Lower leg skin (tissue), 3 donors: ENCODE measurements at regions not wholly inside any gene's neighbourhood (a gene's known extent, or its start where the extent isn't known, plus 50 kb on each side); places are given as distances from the start of the nearest gene placed in this dataset.

Source experiments
- CTCF ChIP-seq, 3 donors: fragments of 450-650 bp; IDR thresholded peaks; one replicate each; pipeline ENCODE4 v1.5.1; 2016; ENCODE audit warnings: antibody characterized with exemption in 3 of 3, mild to moderate bottlenecking in 3 of 3, moderate library complexity in 2 of 3
- POLR2A ChIP-seq, 2 donors: fragments of 450-650 bp; IDR thresholded peaks; one replicate each; pipeline ENCODE4 v1.6.1; 2016 to 2017; ENCODE audit warnings: antibody characterized with exemption in 2 of 2, mild to moderate bottlenecking in 1 of 2, moderate library complexity in 1 of 2

GRCh38 chr12:98405805-98406366, 109.5 kb upstream of the TMPO start:
- TF ChIP-seq POLR2A (IDR thresholded peaks at IDR 0.05) (no peak), CTCF (IDR thresholded peaks at IDR 0.05) (no peak)
